HCT116 (cell line): ENCODE measurements at regions not wholly inside any gene's neighbourhood (a gene's known extent, or its start where the extent isn't known, plus 50 kb on each side); places are given as distances from the start of the nearest gene placed in this dataset.

ENCODE experiments used
- ATAC-seq: fragments of 200-7000 bp; cut with Tn5 transposase; 2 replicates; pipeline ENCODE4 v1.9.1; 2020; ENCODE audit warnings: mild to moderate bottlenecking, moderate library complexity
- BruUV-seq: library from RNA; stranded (reverse); fragments of 400-500 nt; replicated peaks from 2 replicates; lab custom pipeline; 2021; lab: Mats Ljungman, UMichigan
- CTCF ChIA-PET: fragments of 300-600 bp; sonication (Branson Sonifier 250); formaldehyde crosslinking; loops from one replicate; lab custom pipeline; 2021; ENCODE audit warnings: antibody characterized with exemption; lab: Charles Lee
- POLR2A ChIA-PET: fragments of 300-600, 350-600 bp; sonication (Branson Sonifier 250); formaldehyde crosslinking; loops from one replicate; lab custom pipeline; 2021; ENCODE audit warnings: antibody characterized with exemption; lab: Charles Lee
- RAD21 ChIA-PET, 2 experiments: fragments of 300-600 bp; sonication (Branson Sonifier 250); formaldehyde crosslinking; loops; one replicate each; lab custom pipeline; 2023; ENCODE audit warnings: low total read pairs in 2 of 2; ENCODE audit not compliant: uncharacterized antibody in 2 of 2, unreplicated experiment in 2 of 2, low non-redundant PET in 1 of 2; lab: Charles Lee
- DNase-seq: peaks from one replicate; pipeline ENCODE4 v3.0.0-alpha.2; 2010; ENCODE audit warnings: low read depth, low spot score
- H2AFZ ChIP-seq: fragments of 200-600 bp; shearing (Covaris generic), sonication (generic); 2 replicates; pipeline ENCODE4 v1.6.1; 2017; ENCODE audit warnings: low read depth, mixed run types, mixed read lengths, antibody characterized with exemption, low read length; ENCODE audit not compliant: poor library complexity, severe bottlenecking
- H3K27ac ChIP-seq: 2 replicates; pipeline ENCODE4 v1.5.1; 2012; ENCODE audit warnings: low read depth, low read length
- H3K27me3 ChIP-seq: fragments of 200-600 bp; sonication (generic); 2 replicates; pipeline ENCODE4 v1.6.1; 2016; ENCODE audit warnings: mixed run types, low read length, mixed read lengths; ENCODE audit not compliant: insufficient read depth
- H3K36me3 ChIP-seq, 2 experiments: fragments of 200-500 bp in 1 of 2; fragments of 200-600 bp in 1 of 2; sonication (Bioruptor generic) in 1 of 2; sonication (generic) in 1 of 2; 2 replicates each; pipeline versions ENCODE4 v1.5.1 to v1.6.1; 2014 to 2016; ENCODE audit warnings: low read length in 2 of 2, inconsistent platforms in 1 of 2, mixed read lengths in 1 of 2, mixed run types in 1 of 2; ENCODE audit not compliant: insufficient read depth in 2 of 2, control insufficient read depth in 1 of 2
- H3K4me1 ChIP-seq, 2 experiments: fragments of 200-600 bp in 1 of 2; sonication (generic) in 1 of 2; 2 replicates each; pipeline versions ENCODE4 v1.5.1 to v1.6.1; 2012 to 2017; ENCODE audit warnings: low read length in 2 of 2, inconsistent platforms in 1 of 2, mild to moderate bottlenecking in 1 of 2, mixed read lengths in 1 of 2, mixed run types in 1 of 2, moderate library complexity in 1 of 2; ENCODE audit not compliant: insufficient read depth in 2 of 2, control insufficient read depth in 1 of 2
- H3K4me2 ChIP-seq: fragments of 200-600 bp; sonication (generic); 2 replicates; pipeline ENCODE4 v1.6.1; 2017; ENCODE audit warnings: mixed run types, low read length, mixed read lengths
- H3K4me3 ChIP-seq, 2 experiments: fragments of 200-600 bp in 1 of 2; sonication (generic) in 1 of 2; replicated peaks in 1 of 2; 2 replicates each; pipeline ENCODE4 v1.5.1; 2011 to 2016; ENCODE audit warnings: low read length in 2 of 2, control low read depth in 1 of 2, low read depth in 1 of 2, mild to moderate bottlenecking in 1 of 2, mixed read lengths in 1 of 2, mixed run types in 1 of 2
- H3K79me2 ChIP-seq: fragments of 200-600 bp; sonication (generic); 2 replicates; pipeline ENCODE4 v1.6.1; 2017; ENCODE audit warnings: mild to moderate bottlenecking, mixed run types, low read length, moderate library complexity, mixed read lengths; ENCODE audit not compliant: insufficient read depth
- H3K9ac ChIP-seq: fragments of 200-600 bp; sonication (generic); 2 replicates; pipeline ENCODE4 v1.6.1; 2016; ENCODE audit warnings: low read length, mixed read lengths
- H3K9me2 ChIP-seq: fragments of 200-600 bp; sonication (generic), shearing (Covaris generic); 2 replicates; pipeline ENCODE4 v1.6.1; 2017; ENCODE audit warnings: mixed run types, mild to moderate bottlenecking, moderate library complexity; ENCODE audit not compliant: insufficient read depth
- H3K9me3 ChIP-seq, 2 experiments: fragments of 200-500 bp in 1 of 2; fragments of 200-600 bp in 1 of 2; sonication (Bioruptor generic) in 1 of 2; sonication (generic) in 1 of 2; 2 replicates each; pipeline ENCODE4 v1.6.1; 2014 to 2017; ENCODE audit warnings: low read length in 2 of 2, mixed read lengths in 2 of 2, inconsistent platforms in 1 of 2, low read depth in 1 of 2, mild to moderate bottlenecking in 1 of 2, mixed run types in 1 of 2, moderate library complexity in 1 of 2; ENCODE audit not compliant: control insufficient read depth in 1 of 2, insufficient read depth in 1 of 2
- H4K20me1 ChIP-seq: fragments of 200-600 bp; sonication (generic), shearing (Covaris generic); 2 replicates; pipeline ENCODE4 v1.6.1; 2017; ENCODE audit warnings: mixed run types, mild to moderate bottlenecking, moderate library complexity; ENCODE audit not compliant: insufficient read depth
- CBX3 ChIP-seq: IDR thresholded peaks from 2 replicates; pipeline ENCODE4 v1.6.1; 2012; ENCODE audit warnings: low read depth
- CEBPB ChIP-seq: IDR thresholded peaks from 2 replicates; pipeline ENCODE4 v1.6.1; 2012; ENCODE audit warnings: low read depth
- EZH2 ChIP-seq: fragments of 200-600 bp; sonication (generic); IDR thresholded peaks from 2 replicates; pipeline ENCODE4 v1.6.1; 2017; ENCODE audit warnings: antibody characterized with exemption, mixed run types
- RAD21 ChIP-seq: IDR thresholded peaks from 2 replicates; pipeline ENCODE4 v1.6.1; 2012; ENCODE audit warnings: low read depth, mild to moderate bottlenecking
- SP1 ChIP-seq: IDR thresholded peaks from 2 replicates; pipeline ENCODE4 v1.6.1; 2012; ENCODE audit warnings: low read depth
- SRF ChIP-seq: IDR thresholded peaks from 2 replicates; pipeline ENCODE4 v1.6.1; 2012; ENCODE audit warnings: low read depth
- intact Hi-C: fragments of 100-400 bp; cut with micrococcal nuclease; formaldehyde crosslinking; loops from 2 replicates; pipeline ENCODE4 v1.10.0; 2022
- TF ChIP-seq, protein P1 (sequence below): IDR thresholded peaks from 2 replicates; pipeline ENCODE4 v1.6.1; 2011; ENCODE audit warnings: mild to moderate bottlenecking, low read length, moderate library complexity; ENCODE audit not compliant: insufficient replicate concordance; ENCODE audit errors: extremely low read depth

DNA sequence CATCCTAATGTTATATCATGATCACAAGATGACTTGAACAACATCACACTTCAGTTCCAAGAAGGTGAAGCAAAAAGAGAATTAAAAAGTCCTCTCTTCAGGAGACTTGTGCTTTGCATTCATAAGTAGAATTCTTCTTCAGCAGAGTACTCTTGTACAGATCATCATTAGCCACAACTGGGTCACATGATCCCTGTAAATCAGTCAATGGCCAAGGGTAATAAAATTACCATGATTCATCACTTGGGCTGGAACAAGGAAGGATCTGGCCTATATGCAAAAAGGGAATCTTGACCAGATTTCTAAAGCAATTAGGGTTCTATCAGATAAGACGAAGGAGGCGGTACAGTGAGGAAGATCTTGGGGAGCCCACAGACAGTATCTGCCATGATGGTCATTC, 458.0 kb upstream of the DEPDC1 start:
- DNase-seq (no peak), ATAC-seq (no peak)
- Histone ChIP-seq H3K4me2 (no peak overlapping the region), H3K4me3 (no peak overlapping the region), H3K9me2 (no peaks in the 10 kb centered on the region), H2AFZ (no peak overlapping the region), H3K79me2 (no peaks in the 10 kb centered on the region), H3K9me3 (no peaks in the 10 kb centered on the region), H3K27me3 (no peaks in the 10 kb centered on the region), H3K9ac (no peak overlapping the region), H3K36me3 (no peaks in the 10 kb centered on the region), H4K20me1 (no peaks in the 10 kb centered on the region), H3K4me1 (no peaks in the 10 kb centered on the region), H3K27ac (no peak overlapping the region)
- intact Hi-C loops: no loop called here
- POLR2A ChIA-PET: no interaction called here
- BruUV-seq: no TSS peak
- no peak for TF ChIP-seq EZH2
- TF ChIP-seq, protein P1, sequence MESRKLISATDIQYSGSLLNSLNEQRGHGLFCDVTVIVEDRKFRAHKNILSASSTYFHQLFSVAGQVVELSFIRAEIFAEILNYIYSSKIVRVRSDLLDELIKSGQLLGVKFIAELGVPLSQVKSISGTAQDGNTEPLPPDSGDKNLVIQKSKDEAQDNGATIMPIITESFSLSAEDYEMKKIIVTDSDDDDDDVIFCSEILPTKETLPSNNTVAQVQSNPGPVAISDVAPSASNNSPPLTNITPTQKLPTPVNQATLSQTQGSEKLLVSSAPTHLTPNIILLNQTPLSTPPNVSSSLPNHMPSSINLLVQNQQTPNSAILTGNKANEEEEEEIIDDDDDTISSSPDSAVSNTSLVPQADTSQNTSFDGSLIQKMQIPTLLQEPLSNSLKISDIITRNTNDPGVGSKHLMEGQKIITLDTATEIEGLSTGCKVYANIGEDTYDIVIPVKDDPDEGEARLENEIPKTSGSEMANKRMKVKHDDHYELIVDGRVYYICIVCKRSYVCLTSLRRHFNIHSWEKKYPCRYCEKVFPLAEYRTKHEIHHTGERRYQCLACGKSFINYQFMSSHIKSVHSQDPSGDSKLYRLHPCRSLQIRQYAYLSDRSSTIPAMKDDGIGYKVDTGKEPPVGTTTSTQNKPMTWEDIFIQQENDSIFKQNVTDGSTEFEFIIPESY: no peak
- no peak for TF ChIP-seq SRF
- RAD21 ChIA-PET: no interaction called here
- CTCF ChIA-PET: no interaction called here

DNA sequence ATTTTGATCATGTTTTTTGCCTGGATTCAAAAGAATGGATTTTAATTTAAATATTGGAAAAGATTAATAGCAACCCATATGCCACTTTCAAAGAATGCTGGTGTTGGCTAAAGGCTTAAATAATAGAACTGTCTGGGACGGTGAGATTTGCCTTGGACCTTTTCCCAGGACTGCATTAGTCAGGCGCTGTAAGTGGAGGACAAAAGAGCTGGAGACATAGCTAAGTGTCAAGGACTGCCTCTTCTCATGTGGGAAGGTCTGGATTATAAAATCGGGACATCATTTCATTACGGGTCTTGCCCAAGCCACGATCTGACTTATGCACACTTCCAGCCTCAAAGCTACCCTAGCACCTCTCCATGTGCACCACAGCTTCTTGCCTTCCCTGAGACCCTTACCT, 458.5 kb upstream of the DEPDC1 start:
- intact Hi-C loops: no loop called here

More for the DNA sequence above, 458.5 kb upstream of the DEPDC1 start:
- Histone ChIP-seq H3K27me3 (no peaks in the 10 kb centered on the region), H3K4me3 (no peak overlapping the region), H4K20me1 (no peaks in the 10 kb centered on the region), H2AFZ (no peak overlapping the region), H3K4me1 (no peaks in the 10 kb centered on the region), H3K36me3 (no peaks in the 10 kb centered on the region), H3K79me2 (no peaks in the 10 kb centered on the region), H3K9ac (no peak overlapping the region), H3K27ac (no peak overlapping the region), H3K4me2 (no peak overlapping the region), H3K9me2 (no peaks in the 10 kb centered on the region), H3K9me3 (no peaks in the 10 kb centered on the region)
- ChIA-PET RAD21 (no interaction called here), POLR2A (no interaction called here), CTCF (no interaction called here)
- no TSS peak for BruUV-seq
- TF ChIP-seq SP1 (no peak), CEBPB (no peak), CBX3 (no peak), RAD21 (no peak)
- no peak for DNase-seq
- no peak for ATAC-seq
